SU-DHL-6 (cell line): ENCODE measurements at regions not wholly inside any gene's neighbourhood (a gene's known extent, or its start where the extent isn't known, plus 50 kb on each side); places are given as distances from the start of the nearest gene placed in this dataset.

Experiments
- CTCF ChIP-seq: fragments of 200-600 bp; sonication (generic); IDR thresholded peaks from one replicate; pipeline ENCODE4 v1.5.1; 2017; ENCODE audit warnings: antibody characterized with exemption, mild to moderate bottlenecking, low read length, moderate library complexity; ENCODE audit not compliant: insufficient read depth, poor library complexity, severe bottlenecking
- EZH2phosphoT487 ChIP-seq: fragments of 200-600 bp; sonication (generic), shearing (Covaris generic); conservative IDR thresholded peaks from 2 replicates; pipeline ENCODE4 v1.6.1; 2018; ENCODE audit warnings: mild to moderate bottlenecking, antibody characterized with exemption, low read length, moderate library complexity, mixed read lengths

DNA sequence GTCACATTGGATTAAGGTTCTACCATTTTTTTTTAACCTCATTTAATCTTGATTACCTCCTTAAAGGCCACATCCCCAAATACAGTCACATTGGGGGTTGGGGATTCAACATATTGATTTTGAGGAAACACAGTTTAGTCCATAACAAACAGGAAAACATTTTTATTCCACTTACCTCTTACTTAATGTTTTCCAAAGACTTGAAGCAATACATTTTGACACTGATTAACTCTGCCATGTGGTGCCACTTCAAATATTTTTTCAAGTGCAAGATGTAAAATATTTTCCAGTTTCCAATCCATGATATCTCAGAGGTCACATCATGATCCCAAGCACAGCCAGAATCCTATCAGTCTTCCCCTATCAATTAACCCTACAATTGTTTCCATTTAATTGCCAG is 548.0 kb downstream of the CSNK1G3 start:
- TF ChIP-seq CTCF = no peak
- TF ChIP-seq EZH2phosphoT487 = no peak
